ENCODE measurements at regions not wholly inside any gene's neighbourhood (a gene's known extent, or its start where the extent isn't known, plus 50 kb on each side); places are given as distances from the start of the nearest gene placed in this dataset.

GRCh38 chr5:180424094-180424493 lies 70.1 kb upstream of the CNOT6 start:
- Histone ChIP-seq H3K4me1 (ENCODE audit: control insufficient read depth, extremely low read depth, insufficient read depth, low read length) (no peaks in the 10 kb centered on the region), H3K36me3 (ENCODE audit: control insufficient read depth in 2 of 2, extremely low read depth in 1 of 2, insufficient read depth in 2 of 2, low read length in 2 of 2) (no peaks in the 10 kb centered on the region), H3K4me2 (ENCODE audit: insufficient read depth, low read length) (no peak overlapping the region), H2AFZ (ENCODE audit: low read depth, low read length) (no peak overlapping the region), H3K27ac (ENCODE audit: insufficient read depth, low read depth, low read length) (no peak overlapping the region), H3K79me2 (ENCODE audit: control insufficient read depth, insufficient read depth, low read length) (no peaks in the 10 kb centered on the region), H3K9ac (replicated peaks; ENCODE audit: extremely low read depth, insufficient read depth, low read length) (no peak overlapping the region), H4K20me1 (replicated peaks; ENCODE audit: control insufficient read depth, extremely low read depth, insufficient read depth, low read length) (no peaks in the 10 kb centered on the region), H3K4me3 (replicated peaks in 1 of 3; ENCODE audit: insufficient read depth in 1 of 3, low read depth in 1 of 3, low read length in 3 of 3) (no peak overlapping the region), H3K9me3 (replicated peaks; ENCODE audit: control insufficient read depth, insufficient read depth, low read length) (peaks cover 2% of the 10 kb centered on the region), H3K27me3 (ENCODE audit: control insufficient read depth in 2 of 2, insufficient read depth in 2 of 2, low read length in 2 of 2) (no peaks in the 10 kb centered on the region), H3K9me1 (replicated peaks; ENCODE audit: control insufficient read depth, extremely low read depth, insufficient read depth, low read length) (no peaks in the 10 kb centered on the region)
- BruUV-seq (replicated peaks) = no TSS peak
- CTCF ChIA-PET = no interaction called here
- POLR2A ChIA-PET = no interaction called here
- TF ChIP-seq POLR2A (IDR thresholded peaks at IDR 0.05; ENCODE audit: low read depth, low read length) = no peak
- no peak for DNase-seq (ENCODE audit: low read depth, low spot score)
- FAIRE-seq = no peak
- dilution Hi-C loops (cut with MboI; ENCODE audit: extremely low pct_ligation_motif_present, low sequenced_read_pairs) = no loop called here
- intact Hi-C loops (cut with micrococcal nuclease) = no loop called here

DNA sequence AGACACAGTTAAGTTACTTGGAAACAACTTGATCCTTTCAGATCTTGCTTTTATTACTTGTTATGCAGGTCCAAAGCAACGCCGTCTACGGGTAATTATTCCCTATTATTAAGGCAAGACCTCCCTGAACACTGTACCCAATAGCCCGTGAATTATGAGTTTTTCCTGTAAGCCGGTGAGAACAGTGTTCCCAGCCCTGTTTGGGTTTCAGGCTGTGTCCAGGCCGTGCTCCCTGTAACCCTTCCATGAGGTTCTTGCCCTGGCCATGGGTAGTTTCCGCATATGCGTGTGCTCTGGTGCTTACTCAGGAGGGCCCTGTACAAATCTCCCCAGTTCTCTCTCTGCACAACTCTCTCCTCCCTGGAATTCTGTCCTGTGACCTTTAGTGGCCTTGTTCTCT lies 65.6 kb upstream of the CNOT6 start:
- FAIRE-seq (no peak), DNase-seq (ENCODE audit: low read depth, low spot score) (no peak)
- dilution Hi-C loops (cut with MboI; ENCODE audit: extremely low pct_ligation_motif_present, low sequenced_read_pairs) = no loop called here
- POLR2A ChIA-PET = no interaction called here
- Histone ChIP-seq H3K27ac (ENCODE audit: insufficient read depth, low read depth, low read length) (no peak overlapping the region), H3K4me3 (replicated peaks in 1 of 3; ENCODE audit: insufficient read depth in 1 of 3, low read depth in 1 of 3, low read length in 3 of 3) (no peak overlapping the region), H4K20me1 (replicated peaks; ENCODE audit: control insufficient read depth, extremely low read depth, insufficient read depth, low read length) (no peaks in the 10 kb centered on the region), H3K4me1 (ENCODE audit: control insufficient read depth, extremely low read depth, insufficient read depth, low read length) (no peaks in the 10 kb centered on the region), H3K79me2 (ENCODE audit: control insufficient read depth, insufficient read depth, low read length) (no peaks in the 10 kb centered on the region), H2AFZ (ENCODE audit: low read depth, low read length) (no peak overlapping the region), H3K27me3 (ENCODE audit: control insufficient read depth in 2 of 2, insufficient read depth in 2 of 2, low read length in 2 of 2) (no peaks in the 10 kb centered on the region), H3K9me3 (replicated peaks; ENCODE audit: control insufficient read depth, insufficient read depth, low read length) (peaks cover 2% of the 10 kb centered on the region), H3K9ac (replicated peaks; ENCODE audit: extremely low read depth, insufficient read depth, low read length) (no peak overlapping the region), H3K4me2 (ENCODE audit: insufficient read depth, low read length) (no peak overlapping the region), H3K9me1 (replicated peaks; ENCODE audit: control insufficient read depth, extremely low read depth, insufficient read depth, low read length) (no peaks in the 10 kb centered on the region), H3K36me3 (ENCODE audit: control insufficient read depth in 2 of 2, extremely low read depth in 1 of 2, insufficient read depth in 2 of 2, low read length in 2 of 2) (no peaks in the 10 kb centered on the region)
- BruUV-seq (replicated peaks) = no TSS peak
- TF ChIP-seq JUN (IDR thresholded peaks at IDR 0.05; ENCODE audit: borderline replicate concordance, insufficient read depth, insufficient read length, low read depth) = no peak
- TF ChIP-seq GATA2 (IDR thresholded peaks at IDR 0.05; ENCODE audit: insufficient read depth, insufficient read length, low read depth, low read length) = no peak
- no peak for TF ChIP-seq EZH2 (IDR thresholded peaks at IDR 0.05; ENCODE audit: borderline replicate concordance, low read depth, low read length, severe bottlenecking)
- no peak for TF ChIP-seq POLR2AphosphoS5 (IDR thresholded peaks at IDR 0.05; ENCODE audit: insufficient read depth, low read depth, low read length)
- TF ChIP-seq, protein P1, sequence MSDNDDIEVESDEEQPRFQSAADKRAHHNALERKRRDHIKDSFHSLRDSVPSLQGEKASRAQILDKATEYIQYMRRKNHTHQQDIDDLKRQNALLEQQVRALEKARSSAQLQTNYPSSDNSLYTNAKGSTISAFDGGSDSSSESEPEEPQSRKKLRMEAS (IDR thresholded peaks at IDR 0.05; ENCODE audit: insufficient read depth, insufficient read length) = no peak
- no peak for TF ChIP-seq MYC (IDR thresholded peaks at IDR 0.05; ENCODE audit: low read depth, low read length)
- CTCF ChIA-PET = no interaction called here
- intact Hi-C loops (cut with micrococcal nuclease) = no loop called here
